ENCODE measurements at regions not wholly inside any gene's neighbourhood (a gene's known extent, or its start where the extent isn't known, plus 50 kb on each side); places are given as distances from the start of the nearest gene placed in this dataset.

DNA sequence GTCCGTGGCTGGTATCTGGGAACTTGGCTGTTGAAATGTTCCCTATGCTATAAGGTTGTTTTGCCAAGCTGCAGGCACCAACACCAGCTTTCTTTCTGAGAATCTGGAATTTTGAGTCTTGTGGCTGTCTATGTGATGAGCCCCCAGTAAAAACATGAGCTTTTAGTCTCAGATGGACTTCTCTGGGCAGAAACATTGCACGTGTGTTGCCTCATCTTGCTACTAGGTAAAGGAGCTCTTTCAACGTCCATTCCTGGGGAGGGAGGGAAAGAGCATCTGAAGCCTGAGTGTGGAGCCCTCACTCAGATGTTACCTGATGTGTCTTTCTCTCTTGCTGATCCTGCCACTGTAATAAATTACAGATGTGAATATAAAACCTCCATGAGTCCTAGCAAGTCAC lies 183.8 kb upstream of the LHX5 start:
- H3K4me1 ChIP-seq (ENCODE audit: control insufficient read depth, insufficient read depth, low read length): peaks cover under 1% of the 10 kb centered on the region
- peaks cover 24% of the 10 kb centered on the region for H3K9me3 Mint-ChIP-seq
- TF ChIP-seq, protein P1, sequence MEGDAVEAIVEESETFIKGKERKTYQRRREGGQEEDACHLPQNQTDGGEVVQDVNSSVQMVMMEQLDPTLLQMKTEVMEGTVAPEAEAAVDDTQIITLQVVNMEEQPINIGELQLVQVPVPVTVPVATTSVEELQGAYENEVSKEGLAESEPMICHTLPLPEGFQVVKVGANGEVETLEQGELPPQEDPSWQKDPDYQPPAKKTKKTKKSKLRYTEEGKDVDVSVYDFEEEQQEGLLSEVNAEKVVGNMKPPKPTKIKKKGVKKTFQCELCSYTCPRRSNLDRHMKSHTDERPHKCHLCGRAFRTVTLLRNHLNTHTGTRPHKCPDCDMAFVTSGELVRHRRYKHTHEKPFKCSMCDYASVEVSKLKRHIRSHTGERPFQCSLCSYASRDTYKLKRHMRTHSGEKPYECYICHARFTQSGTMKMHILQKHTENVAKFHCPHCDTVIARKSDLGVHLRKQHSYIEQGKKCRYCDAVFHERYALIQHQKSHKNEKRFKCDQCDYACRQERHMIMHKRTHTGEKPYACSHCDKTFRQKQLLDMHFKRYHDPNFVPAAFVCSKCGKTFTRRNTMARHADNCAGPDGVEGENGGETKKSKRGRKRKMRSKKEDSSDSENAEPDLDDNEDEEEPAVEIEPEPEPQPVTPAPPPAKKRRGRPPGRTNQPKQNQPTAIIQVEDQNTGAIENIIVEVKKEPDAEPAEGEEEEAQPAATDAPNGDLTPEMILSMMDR (conservative IDR thresholded peaks at IDR 0.05): no peak
- H3K27me3 Mint-ChIP-seq (ENCODE audit: insufficient read depth): peaks cover 13% of the 10 kb centered on the region
- H3K4me3 ChIP-seq (ENCODE audit: low read length): no peak overlapping the region
- no peaks in the 10 kb centered on the region for H3K27me3 ChIP-seq (ENCODE audit: control insufficient read depth, insufficient read depth, low read length, poor library complexity, severe bottlenecking)
- H3K4me1 Mint-ChIP-seq: no peaks in the 10 kb centered on the region
- no peak overlapping the region for H3K9ac ChIP-seq (ENCODE audit: extremely low read depth, low read length, poor library complexity, severe bottlenecking)
- H3K27ac Mint-ChIP-seq: no peak overlapping the region
- no peak overlapping the region for H3K27ac ChIP-seq (ENCODE audit: low read depth, low read length)
- no peak for DNase-seq
- no peaks in the 10 kb centered on the region for H3K36me3 ChIP-seq (ENCODE audit: control insufficient read depth, insufficient read depth, low read length)
- H3K9me3 ChIP-seq (ENCODE audit: control insufficient read depth, low read length): peaks cover 17% of the 10 kb centered on the region
- WGBS, 2 experiments (ENCODE audit: insufficient coverage in 1 of 2, insufficient read length in 1 of 2): 85 to 100% methylated on average over 1 to 3 of the region's 3 CpGs
- H3K36me3 Mint-ChIP-seq (ENCODE audit: low read depth): no peaks in the 10 kb centered on the region
- no peak overlapping the region for H3K4me3 Mint-ChIP-seq

DNA sequence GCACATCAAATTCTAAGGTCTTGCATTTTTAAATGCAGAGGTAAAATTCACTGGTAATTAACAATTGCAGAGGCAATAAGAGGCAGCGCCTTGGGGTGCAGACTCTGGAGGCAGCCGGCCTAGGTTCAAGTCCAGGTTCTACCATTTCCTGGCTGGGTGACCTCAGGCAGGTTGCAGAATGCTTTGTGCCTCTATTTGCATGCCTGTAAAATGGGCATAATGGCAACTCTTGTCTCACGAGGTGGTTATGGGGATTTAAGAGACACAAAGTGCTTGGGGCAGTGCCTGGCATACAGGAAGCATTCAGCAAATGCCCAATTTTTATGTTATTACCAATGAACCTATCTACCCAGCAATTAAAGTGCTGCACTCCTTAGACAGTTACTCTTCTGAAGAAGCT lies 180.0 kb upstream of the LHX5 start:
- H3K9me3 Mint-ChIP-seq: peaks cover 16% of the 10 kb centered on the region
- Histone ChIP-seq H3K27ac (ENCODE audit: low read depth, low read length) (no peak overlapping the region), H3K27me3 (ENCODE audit: control insufficient read depth, insufficient read depth, low read length, poor library complexity, severe bottlenecking) (no peaks in the 10 kb centered on the region), H3K36me3 (ENCODE audit: control insufficient read depth, insufficient read depth, low read length) (no peaks in the 10 kb centered on the region), H3K4me1 (ENCODE audit: control insufficient read depth, insufficient read depth, low read length) (peaks cover 3% of the 10 kb centered on the region), H3K9ac (ENCODE audit: extremely low read depth, low read length, poor library complexity, severe bottlenecking) (no peak overlapping the region), H3K4me3 (ENCODE audit: low read length) (no peak overlapping the region), H3K9me3 (ENCODE audit: control insufficient read depth, low read length) (peaks cover 17% of the 10 kb centered on the region)
- peaks cover 8% of the 10 kb centered on the region for H3K4me1 Mint-ChIP-seq
- peaks cover 12% of the 10 kb centered on the region for H3K27me3 Mint-ChIP-seq (ENCODE audit: insufficient read depth)
- H3K36me3 Mint-ChIP-seq (ENCODE audit: low read depth): no peaks in the 10 kb centered on the region
- no peak for DNase-seq
- no peak overlapping the region for H3K4me3 Mint-ChIP-seq
- 91 to 100% methylated on average over 2 to 3 of the region's 3 CpGs for WGBS, 2 experiments (ENCODE audit: insufficient coverage in 1 of 2, insufficient read length in 1 of 2)
- no peak overlapping the region for H3K27ac Mint-ChIP-seq
- TF ChIP-seq, protein P1 (conservative IDR thresholded peaks at IDR 0.05): no peak

- Mint-ChIP-seq H3K27me3 (ENCODE audit: insufficient read depth) (peaks cover 17% of the 10 kb centered on the region), H3K27ac (peak overlapping the region; percentile 64)
These were observed 178.8 kb upstream of the LHX5 start for GRCh38 chr12:113650476-113650875.

More at GRCh38 chr12:113650476-113650875, 178.8 kb upstream of the LHX5 start:
- Mint-ChIP-seq H3K36me3 (ENCODE audit: low read depth) (no peaks in the 10 kb centered on the region), H3K4me3 (no peak overlapping the region), H3K4me1 (peaks cover 8% of the 10 kb centered on the region), H3K9me3 (peaks cover 11% of the 10 kb centered on the region)
- Histone ChIP-seq H3K9me3 (ENCODE audit: control insufficient read depth, low read length) (peaks cover 17% of the 10 kb centered on the region), H3K27ac (ENCODE audit: low read depth, low read length) (no peak overlapping the region), H3K27me3 (ENCODE audit: control insufficient read depth, insufficient read depth, low read length, poor library complexity, severe bottlenecking) (peaks cover 7% of the 10 kb centered on the region), H3K9ac (ENCODE audit: extremely low read depth, low read length, poor library complexity, severe bottlenecking) (no peak overlapping the region), H3K4me1 (ENCODE audit: control insufficient read depth, insufficient read depth, low read length) (peaks cover 3% of the 10 kb centered on the region), H3K36me3 (ENCODE audit: control insufficient read depth, insufficient read depth, low read length) (no peaks in the 10 kb centered on the region), H3K4me3 (ENCODE audit: low read length) (no peak overlapping the region)
- no peak for DNase-seq
- TF ChIP-seq, protein P1 (conservative IDR thresholded peaks at IDR 0.05): no peak
- 84 to 86% methylated on average over 5 to 6 of the region's 6 CpGs for WGBS, 2 experiments (ENCODE audit: insufficient coverage in 1 of 2, insufficient read length in 1 of 2)
